SJSA1 (cell line): ENCODE measurements at regions not wholly inside any gene's neighbourhood (a gene's known extent, or its start where the extent isn't known, plus 50 kb on each side); places are given as distances from the start of the nearest gene placed in this dataset.

ENCODE experiments used
- DNase-seq, 2 experiments: peaks; one replicate each; pipeline ENCODE4 v3.0.0-alpha.2; 2015 to 2020; ENCODE audit warnings: low spot score in 2 of 2, low read depth in 1 of 2
- H3K27ac ChIP-seq: fragments of 250-450 bp; sonication (Bioruptor Pico); 2 replicates; pipeline ENCODE4 v1.5.1; 2020; ENCODE audit warnings: mild to moderate bottlenecking, moderate library complexity
- H3K27me3 ChIP-seq: fragments of 250-450 bp; sonication (Bioruptor Pico); replicated peaks from 2 replicates; pipeline ENCODE4 v1.5.1; 2020; ENCODE audit warnings: mild to moderate bottlenecking, moderate library complexity
- H3K36me3 ChIP-seq: fragments of 250-450 bp; sonication (Bioruptor Pico); 2 replicates; pipeline ENCODE4 v1.5.1; 2020; ENCODE audit warnings: mild to moderate bottlenecking
- H3K4me1 ChIP-seq: fragments of 250-450 bp; sonication (Bioruptor Pico); replicated peaks from 2 replicates; pipeline ENCODE4 v1.6.1; 2021; ENCODE audit warnings: mild to moderate bottlenecking
- H3K4me3 ChIP-seq: fragments of 250-450 bp; sonication (Bioruptor Pico); 2 replicates; pipeline ENCODE4 v1.5.1; 2020; ENCODE audit warnings: mild to moderate bottlenecking
- H3K9me3 ChIP-seq: fragments of 250-450 bp; sonication (Bioruptor Pico); replicated peaks from 2 replicates; pipeline ENCODE4 v1.5.1; 2020; ENCODE audit warnings: mild to moderate bottlenecking

DNA sequence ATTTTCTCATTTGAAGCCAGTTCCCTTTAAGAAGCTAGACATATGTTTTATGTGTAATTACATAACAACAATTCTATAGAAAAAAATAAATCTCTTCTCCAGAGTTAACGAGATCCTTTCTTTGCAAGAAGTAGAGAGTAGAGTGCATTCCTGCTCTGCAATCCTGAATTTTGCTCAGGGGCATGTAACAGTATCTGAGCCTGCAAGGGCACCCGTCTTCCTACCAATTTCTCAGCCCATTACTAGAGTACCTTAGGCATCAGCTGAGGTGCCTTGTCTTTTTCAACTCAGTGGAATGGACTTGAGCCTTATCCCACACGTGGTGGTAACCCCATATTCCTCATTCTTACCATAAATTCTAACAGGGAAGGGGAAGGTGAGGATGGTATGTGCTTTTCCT is 205.9 kb downstream of the IKZF2 start:
- Histone ChIP-seq H3K27ac (no peak overlapping the region), H3K4me3 (no peak overlapping the region), H3K4me1 (no peaks in the 10 kb centered on the region), H3K9me3 (no peaks in the 10 kb centered on the region), H3K36me3 (no peaks in the 10 kb centered on the region), H3K27me3 (peaks cover 4% of the 10 kb centered on the region; the same call in 1 of the 2 replicates)
- DNase-seq: no peak

GRCh38 chr2:212943351-212943750 is 208.1 kb downstream of the IKZF2 start:
- Histone ChIP-seq H3K4me3 (no peak overlapping the region), H3K36me3 (no peaks in the 10 kb centered on the region), H3K27ac (no peak overlapping the region), H3K4me1 (no peaks in the 10 kb centered on the region), H3K27me3 (peaks cover 4% of the 10 kb centered on the region; the same call in 1 of the 2 replicates), H3K9me3 (no peaks in the 10 kb centered on the region; the same call in 1 of the 2 replicates)
- no peak for DNase-seq

DNA sequence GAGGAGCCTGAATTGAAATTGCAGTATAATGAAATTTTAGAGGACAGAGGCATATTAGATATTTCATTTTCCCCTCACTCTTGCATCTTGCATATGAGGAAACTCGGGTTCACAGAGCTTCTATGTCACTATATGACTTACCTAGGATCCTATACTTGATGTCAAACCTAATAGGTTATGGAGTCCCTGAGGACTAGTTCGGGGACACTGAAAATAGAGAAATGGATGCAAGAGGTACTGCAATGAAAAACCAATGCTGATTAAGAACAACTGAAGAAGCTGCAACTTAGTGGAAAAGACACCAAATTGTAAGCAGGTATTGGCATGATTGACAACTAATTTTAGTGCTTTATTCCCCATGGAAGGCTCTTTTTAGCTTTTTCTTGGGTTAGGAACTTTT is 210.1 kb downstream of the IKZF2 start:
- DNase-seq: no peak
- no peak overlapping the region for H3K27ac ChIP-seq

DNA sequence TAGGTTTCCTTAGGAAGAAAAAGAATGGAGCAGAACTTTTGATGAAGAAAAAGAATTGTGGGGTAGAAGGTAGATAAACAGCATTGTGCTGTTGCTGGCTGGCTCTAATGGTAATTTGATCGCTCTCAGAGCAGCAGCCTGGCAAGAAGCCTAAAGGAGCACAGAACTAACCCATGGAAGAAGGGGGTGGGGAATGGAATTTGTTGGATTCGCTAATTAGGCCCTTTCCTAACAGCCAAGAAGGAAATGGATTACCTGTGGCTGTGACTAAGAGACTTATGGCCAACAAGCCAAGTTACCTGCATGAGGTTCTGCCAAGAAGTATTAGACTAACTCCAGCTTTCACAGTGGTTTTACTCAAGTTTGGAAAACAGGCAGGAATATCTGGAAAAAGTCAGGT is 210.6 kb downstream of the IKZF2 start:
- H3K27me3 ChIP-seq: peaks cover 4% of the 10 kb centered on the region; the same call in 1 of the 2 replicates
- no peaks in the 10 kb centered on the region for H3K4me1 ChIP-seq
- no peak for DNase-seq
- H3K9me3 ChIP-seq: no peaks in the 10 kb centered on the region; the same call in 1 of the 2 replicates
- H3K36me3 ChIP-seq: no peaks in the 10 kb centered on the region
- no peak overlapping the region for H3K27ac ChIP-seq
- no peak overlapping the region for H3K4me3 ChIP-seq

More for the DNA sequence above, 210.1 kb downstream of the IKZF2 start:
- Histone ChIP-seq H3K4me1 (no peaks in the 10 kb centered on the region), H3K36me3 (no peaks in the 10 kb centered on the region), H3K27me3 (peaks cover 4% of the 10 kb centered on the region; the same call in 1 of the 2 replicates), H3K9me3 (no peaks in the 10 kb centered on the region; the same call in 1 of the 2 replicates), H3K4me3 (no peak overlapping the region)

GRCh38 chr2:212939777-212940531 is 211.5 kb downstream of the IKZF2 start:
- no peak for DNase-seq
- H3K4me3 ChIP-seq: no peak overlapping the region
- H3K27ac ChIP-seq: no peak overlapping the region
- no peaks in the 10 kb centered on the region; the same call in 1 of the 2 replicates for H3K9me3 ChIP-seq
- H3K27me3 ChIP-seq: peaks cover 4% of the 10 kb centered on the region; the same call in 1 of the 2 replicates
- no peaks in the 10 kb centered on the region for H3K4me1 ChIP-seq
- H3K36me3 ChIP-seq: no peaks in the 10 kb centered on the region

DNA sequence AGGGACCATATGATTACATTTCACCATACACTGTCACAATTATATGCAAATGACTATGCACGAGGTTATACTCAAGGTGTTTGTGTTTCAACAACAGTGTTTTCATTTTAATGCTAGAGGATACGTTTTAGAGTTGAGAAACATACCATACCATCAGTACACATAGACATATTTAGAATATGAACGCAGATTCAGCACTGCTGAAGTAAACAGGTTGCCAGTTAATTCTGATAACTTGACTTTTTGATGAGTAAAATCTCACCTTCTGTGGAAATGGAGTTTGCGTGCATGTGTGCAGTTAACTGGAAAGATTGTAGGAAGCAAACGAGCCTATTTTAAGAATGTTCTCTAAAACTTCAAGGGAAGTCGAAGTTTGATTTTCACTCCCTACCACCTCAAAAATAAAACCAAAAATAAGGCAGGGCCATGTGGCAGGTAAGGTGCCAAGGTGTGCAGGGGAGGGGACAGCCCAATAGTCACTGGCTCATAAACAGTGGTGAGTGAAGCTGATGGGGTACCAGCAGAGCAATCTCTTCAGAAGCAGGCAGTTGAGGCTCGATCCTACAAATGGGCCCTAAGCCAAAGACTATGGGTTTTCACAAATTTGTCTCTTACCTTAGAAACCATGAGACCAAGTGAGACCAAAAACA is 213.1 kb downstream of the IKZF2 start:
- Histone ChIP-seq H3K4me1 (no peaks in the 10 kb centered on the region), H3K9me3 (no peaks in the 10 kb centered on the region; the same call in 1 of the 2 replicates), H3K27me3 (peaks cover 4% of the 10 kb centered on the region; the same call in 1 of the 2 replicates), H3K36me3 (no peaks in the 10 kb centered on the region), H3K27ac (no peak overlapping the region), H3K4me3 (no peak overlapping the region)
- no peak for DNase-seq

DNA sequence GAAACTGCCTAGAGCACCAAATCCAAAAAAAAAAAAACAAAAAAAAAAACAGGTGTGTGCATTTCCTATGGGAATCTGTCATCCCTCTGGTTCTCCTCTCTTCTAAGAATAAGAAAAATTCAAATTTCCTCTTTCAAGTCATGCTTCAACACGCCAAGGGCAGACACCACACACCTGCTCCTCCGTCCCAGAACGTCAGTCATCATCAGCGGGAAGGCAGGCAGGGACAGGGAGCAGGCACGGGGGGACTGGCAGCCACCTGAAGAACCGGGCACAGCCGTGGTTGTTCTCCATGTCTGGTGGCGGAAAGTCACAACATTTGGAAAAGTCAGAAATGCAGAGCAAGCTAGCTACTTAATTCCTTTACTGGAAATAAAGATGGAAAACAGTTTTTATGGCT is 214.8 kb downstream of the IKZF2 start:
- Histone ChIP-seq H3K9me3 (no peaks in the 10 kb centered on the region; the same call in 1 of the 2 replicates), H3K27ac (no peak overlapping the region), H3K4me1 (no peaks in the 10 kb centered on the region), H3K4me3 (no peak overlapping the region), H3K36me3 (no peaks in the 10 kb centered on the region), H3K27me3 (peaks cover 1% of the 10 kb centered on the region; the same call in 1 of the 2 replicates)
- no peak for DNase-seq

- H3K9me3 ChIP-seq: no peaks in the 10 kb centered on the region; the same call in 1 of the 2 replicates
- no peaks in the 10 kb centered on the region for H3K27me3 ChIP-seq
- H3K36me3 ChIP-seq: no peaks in the 10 kb centered on the region
- no peaks in the 10 kb centered on the region for H3K4me1 ChIP-seq
- no peak overlapping the region for H3K4me3 ChIP-seq
- DNase-seq: no peak
- H3K27ac ChIP-seq: no peak overlapping the region
These were observed 215.7 kb downstream of the IKZF2 start for GRCh38 chr2:212935752-212936151.

DNA sequence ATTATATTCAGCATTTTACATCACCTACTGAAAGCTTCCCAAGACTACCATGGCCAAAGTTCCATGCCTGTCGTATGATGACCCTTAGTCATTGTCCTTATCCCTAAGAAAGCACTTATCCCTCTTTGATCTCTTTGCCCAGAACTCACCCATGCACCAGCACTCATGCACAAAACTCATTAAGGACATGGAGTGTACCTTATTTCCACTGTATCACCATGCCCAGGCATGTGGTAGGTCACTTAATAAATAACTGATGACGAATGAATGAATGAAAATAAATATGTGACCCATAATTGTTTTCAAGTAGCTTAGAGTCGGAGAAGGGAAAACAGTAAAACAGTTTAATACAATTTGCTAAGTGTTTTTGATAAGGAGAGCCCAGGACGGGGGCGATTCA is 220.1 kb downstream of the IKZF2 start:
- no peaks in the 10 kb centered on the region for H3K36me3 ChIP-seq
- H3K4me1 ChIP-seq: no peaks in the 10 kb centered on the region
- no peak overlapping the region for H3K27ac ChIP-seq
- H3K4me3 ChIP-seq: no peak overlapping the region
- H3K27me3 ChIP-seq: no peaks in the 10 kb centered on the region
- no peaks in the 10 kb centered on the region for H3K9me3 ChIP-seq
- DNase-seq: no peak

GRCh38 chr2:212930556-212931260 is 220.7 kb downstream of the IKZF2 start:
- DNase-seq: no peak
- H3K27ac ChIP-seq: no peak overlapping the region
- H3K4me3 ChIP-seq: no peak overlapping the region
- H3K4me1 ChIP-seq: no peaks in the 10 kb centered on the region
- H3K9me3 ChIP-seq: no peaks in the 10 kb centered on the region
- no peaks in the 10 kb centered on the region for H3K27me3 ChIP-seq
- no peaks in the 10 kb centered on the region for H3K36me3 ChIP-seq

DNA sequence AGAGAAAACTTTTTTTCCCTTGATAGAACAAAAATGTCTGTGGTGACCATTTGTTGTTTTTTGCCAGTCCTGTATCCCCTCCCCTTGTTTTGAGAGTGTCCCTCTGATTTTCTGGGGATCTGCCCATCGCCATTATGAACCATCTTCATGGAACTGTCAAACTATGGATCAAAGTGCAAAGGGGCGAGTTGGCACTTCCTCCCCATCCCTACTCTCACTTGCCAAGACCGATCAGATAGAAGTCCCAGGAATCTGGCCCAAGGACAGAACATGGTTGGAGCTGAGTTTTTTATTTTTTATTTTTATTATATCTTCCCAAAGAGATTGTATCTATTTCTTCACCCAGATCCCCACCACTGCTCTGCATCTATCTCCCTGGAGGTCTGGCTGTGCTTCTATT is 221.4 kb downstream of the IKZF2 start:
- no peaks in the 10 kb centered on the region for H3K4me1 ChIP-seq
- H3K36me3 ChIP-seq: no peaks in the 10 kb centered on the region
- DNase-seq: no peak
- H3K27ac ChIP-seq: no peak overlapping the region
- H3K27me3 ChIP-seq: no peaks in the 10 kb centered on the region
- no peak overlapping the region for H3K4me3 ChIP-seq
- no peaks in the 10 kb centered on the region for H3K9me3 ChIP-seq

DNA sequence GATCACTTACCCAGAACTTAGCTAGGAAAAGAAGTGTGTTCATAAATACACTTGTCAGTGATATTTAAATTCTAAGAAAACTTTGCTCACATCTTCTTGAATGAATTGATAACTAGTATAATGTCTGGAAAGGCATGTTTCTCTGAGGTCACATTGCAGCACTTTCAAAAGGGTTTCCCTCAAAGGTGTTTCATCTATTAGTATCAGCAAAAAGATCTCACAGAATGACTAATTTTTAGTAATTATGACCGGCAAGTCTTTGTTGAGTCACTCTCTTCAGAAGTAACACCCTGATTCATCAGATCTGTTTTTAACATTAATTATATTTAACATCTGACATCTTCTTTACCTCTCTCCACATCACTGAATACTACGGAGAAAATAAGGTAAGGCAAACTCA is 222.3 kb downstream of the IKZF2 start:
- no peak overlapping the region for H3K27ac ChIP-seq
- no peak overlapping the region for H3K4me3 ChIP-seq
- H3K9me3 ChIP-seq: no peaks in the 10 kb centered on the region
- H3K27me3 ChIP-seq: no peaks in the 10 kb centered on the region
- no peak for DNase-seq
- H3K36me3 ChIP-seq: no peaks in the 10 kb centered on the region
- no peaks in the 10 kb centered on the region for H3K4me1 ChIP-seq

DNA sequence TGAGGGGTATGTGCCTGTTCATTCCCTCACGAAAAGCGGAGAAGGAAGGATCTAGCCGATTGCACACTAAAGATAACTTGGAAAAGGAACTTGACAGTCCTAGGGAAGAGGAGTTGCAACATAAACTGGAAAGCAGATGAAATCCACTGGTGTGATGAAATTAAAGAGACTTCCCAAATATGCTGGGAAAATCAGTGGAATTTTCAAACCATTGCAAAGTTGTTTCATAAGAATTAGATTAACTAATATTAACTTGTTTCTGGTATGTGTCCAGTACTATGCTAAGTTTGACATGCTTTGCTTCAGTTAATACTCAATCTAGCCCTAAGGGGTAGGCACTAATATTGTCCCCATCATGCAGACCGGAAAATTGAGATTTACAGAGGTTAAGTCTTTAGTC is 222.7 kb downstream of the IKZF2 start:
- no peaks in the 10 kb centered on the region for H3K27me3 ChIP-seq
- H3K4me1 ChIP-seq: no peaks in the 10 kb centered on the region
- no peaks in the 10 kb centered on the region for H3K9me3 ChIP-seq
- H3K4me3 ChIP-seq: no peak overlapping the region
- DNase-seq: no peak
- H3K27ac ChIP-seq: no peak overlapping the region
- no peaks in the 10 kb centered on the region for H3K36me3 ChIP-seq

DNA sequence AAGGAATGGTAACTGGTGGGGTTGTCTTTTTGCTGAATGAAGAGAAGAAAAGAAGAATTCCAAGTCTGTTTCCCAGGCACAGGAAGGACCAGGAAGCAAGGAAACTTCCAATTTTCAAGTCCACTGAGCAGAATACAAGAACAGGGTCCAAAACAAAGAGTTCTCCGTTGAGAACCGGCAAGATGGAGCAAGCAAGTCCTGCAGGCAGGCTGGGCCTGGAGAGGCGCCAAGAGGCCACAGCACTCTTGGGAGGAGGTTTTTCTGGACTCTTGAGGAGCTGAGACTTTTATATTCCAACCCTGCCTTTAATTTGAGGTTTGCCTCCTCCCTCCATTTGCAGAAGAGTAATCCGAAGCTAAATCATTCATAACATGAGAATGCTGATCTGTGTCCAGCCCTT is 224.5 kb downstream of the IKZF2 start:
- no peak overlapping the region for H3K27ac ChIP-seq
- H3K4me1 ChIP-seq: no peaks in the 10 kb centered on the region
- H3K36me3 ChIP-seq: no peaks in the 10 kb centered on the region
- no peak overlapping the region for H3K4me3 ChIP-seq
- H3K27me3 ChIP-seq: no peaks in the 10 kb centered on the region
- DNase-seq: no peak
- no peaks in the 10 kb centered on the region for H3K9me3 ChIP-seq
